Ishikawa (cell line): ENCODE measurements at regions not wholly inside any gene's neighbourhood (a gene's known extent, or its start where the extent isn't known, plus 50 kb on each side); places are given as distances from the start of the nearest gene placed in this dataset.

ENCODE experiments used
- CEBPB ChIP-seq: IDR thresholded peaks from 2 replicates; pipeline ENCODE4 v1.6.1; 2012
- EGR1 ChIP-seq: IDR thresholded peaks from 2 replicates; pipeline ENCODE4 v1.6.1; 2012
- MAX ChIP-seq: IDR thresholded peaks from 2 replicates; pipeline ENCODE4 v1.6.1; 2012
- RAD21 ChIP-seq: IDR thresholded peaks from 2 replicates; pipeline ENCODE4 v1.6.1; 2012; ENCODE audit warnings: low read depth
- REST ChIP-seq: IDR thresholded peaks from 2 replicates; pipeline ENCODE4 v1.6.1; 2012; ENCODE audit warnings: low read depth, mild to moderate bottlenecking

GRCh38 chr4:130257271-130257670 is 1161.3 kb downstream of the C4orf33 start:
- no peak for TF ChIP-seq REST
- TF ChIP-seq MAX: no peak
- TF ChIP-seq CEBPB: no peak
- no peak for TF ChIP-seq EGR1
- no peak for TF ChIP-seq RAD21
